Stimulated activated CD4-positive, alpha-beta T cell treated with anti-CD3 and anti-CD28 coated beads, Interleukin-12 subunit alpha, Interleukin-12 subunit beta, amount 100 ng/mL, for 4 hours (primary cell): ENCODE measurements at regions not wholly inside any gene's neighbourhood (a gene's known extent, or its start where the extent isn't known, plus 50 kb on each side); places are given as distances from the start of the nearest gene placed in this dataset.

Experiments used
- DNase-seq: peaks from one replicate; pipeline ENCODE4 v3.0.0-alpha.2; 2020

- DNase-seq: no peak
Observed at GRCh38 chr18:42137693-42138375, 182.8 kb downstream of the PIK3C3 start.

GRCh38 chr18:42141439-42141838 lies 186.4 kb downstream of the PIK3C3 start:
- DNase-seq: no peak

- DNase-seq: no peak
Observed at GRCh38 chr18:42155024-42155423, 200.0 kb downstream of the PIK3C3 start.

GRCh38 chr18:42156281-42156680 lies 201.2 kb downstream of the PIK3C3 start:
- no peak for DNase-seq

GRCh38 chr18:42157420-42157819 lies 202.4 kb downstream of the PIK3C3 start:
- DNase-seq: no peak

- DNase-seq: no peak
Observed at GRCh38 chr18:42157878-42158277, 202.8 kb downstream of the PIK3C3 start.

GRCh38 chr18:42159146-42159545 lies 204.1 kb downstream of the PIK3C3 start:
- no peak for DNase-seq

GRCh38 chr18:42163321-42163720 lies 208.3 kb downstream of the PIK3C3 start:
- no peak for DNase-seq

GRCh38 chr18:42164556-42164955 lies 209.5 kb downstream of the PIK3C3 start:
- no peak for DNase-seq

- no peak for DNase-seq
Observed at GRCh38 chr18:42165922-42166513, 211.0 kb downstream of the PIK3C3 start.

GRCh38 chr18:42168487-42168886 lies 213.5 kb downstream of the PIK3C3 start:
- DNase-seq: no peak

- DNase-seq: no peak
Observed at GRCh38 chr18:42168907-42169306, 213.9 kb downstream of the PIK3C3 start.

- DNase-seq: no peak
Observed at GRCh38 chr18:42174909-42175308, 219.9 kb downstream of the PIK3C3 start.

- DNase-seq: no peak
Observed at GRCh38 chr18:42176599-42176998, 221.6 kb downstream of the PIK3C3 start.

- no peak for DNase-seq
Observed at GRCh38 chr18:42177390-42177789, 222.4 kb downstream of the PIK3C3 start.

- no peak for DNase-seq
Observed at GRCh38 chr18:42178376-42179080, 223.5 kb downstream of the PIK3C3 start.

- DNase-seq: no peak
Observed at GRCh38 chr18:42179542-42180121, 224.6 kb downstream of the PIK3C3 start.

- DNase-seq: no peak
Observed at GRCh38 chr18:42181474-42181873, 226.4 kb downstream of the PIK3C3 start.

- DNase-seq: no peak
Observed at GRCh38 chr18:42182728-42183700, 228.0 kb downstream of the PIK3C3 start.

- no peak for DNase-seq
Observed at GRCh38 chr18:42183746-42184145, 228.7 kb downstream of the PIK3C3 start.

- DNase-seq: no peak
Observed at GRCh38 chr18:42184685-42185477, 229.8 kb downstream of the PIK3C3 start.

- no peak for DNase-seq
Observed at GRCh38 chr18:42185486-42185885, 230.5 kb downstream of the PIK3C3 start.
